ENCODE measurements at regions not wholly inside any gene's neighbourhood (a gene's known extent, or its start where the extent isn't known, plus 50 kb on each side); places are given as distances from the start of the nearest gene placed in this dataset.

DNA sequence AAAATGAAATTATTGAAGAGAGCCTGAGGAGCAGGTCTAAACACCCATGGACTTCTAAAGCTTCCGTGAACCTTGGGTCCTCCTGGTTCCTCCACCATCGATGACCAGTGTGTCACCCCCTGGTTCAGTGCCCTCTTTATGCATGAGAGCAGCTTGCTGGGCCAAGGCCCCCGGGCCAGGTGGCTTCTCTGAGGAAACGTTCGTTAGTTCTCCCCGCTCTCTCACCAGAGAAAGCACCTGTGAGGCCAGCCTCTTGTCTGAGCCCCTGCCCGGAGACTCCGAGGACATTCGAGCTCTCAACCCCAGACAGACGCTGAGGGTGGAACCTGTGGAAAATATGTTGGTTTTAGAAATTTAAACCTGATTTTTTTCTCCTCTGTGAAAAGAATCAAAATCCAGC lies 92.4 kb downstream of the GLI2 start:
- TF ChIP-seq, protein P1, sequence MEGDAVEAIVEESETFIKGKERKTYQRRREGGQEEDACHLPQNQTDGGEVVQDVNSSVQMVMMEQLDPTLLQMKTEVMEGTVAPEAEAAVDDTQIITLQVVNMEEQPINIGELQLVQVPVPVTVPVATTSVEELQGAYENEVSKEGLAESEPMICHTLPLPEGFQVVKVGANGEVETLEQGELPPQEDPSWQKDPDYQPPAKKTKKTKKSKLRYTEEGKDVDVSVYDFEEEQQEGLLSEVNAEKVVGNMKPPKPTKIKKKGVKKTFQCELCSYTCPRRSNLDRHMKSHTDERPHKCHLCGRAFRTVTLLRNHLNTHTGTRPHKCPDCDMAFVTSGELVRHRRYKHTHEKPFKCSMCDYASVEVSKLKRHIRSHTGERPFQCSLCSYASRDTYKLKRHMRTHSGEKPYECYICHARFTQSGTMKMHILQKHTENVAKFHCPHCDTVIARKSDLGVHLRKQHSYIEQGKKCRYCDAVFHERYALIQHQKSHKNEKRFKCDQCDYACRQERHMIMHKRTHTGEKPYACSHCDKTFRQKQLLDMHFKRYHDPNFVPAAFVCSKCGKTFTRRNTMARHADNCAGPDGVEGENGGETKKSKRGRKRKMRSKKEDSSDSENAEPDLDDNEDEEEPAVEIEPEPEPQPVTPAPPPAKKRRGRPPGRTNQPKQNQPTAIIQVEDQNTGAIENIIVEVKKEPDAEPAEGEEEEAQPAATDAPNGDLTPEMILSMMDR (conservative IDR thresholded peaks at IDR 0.05) = no peak
- TF ChIP-seq EZH2 (IDR thresholded peaks at IDR 0.05; ENCODE audit: low read depth) = no peak
